ENCODE measurements at regions not wholly inside any gene's neighbourhood (a gene's known extent, or its start where the extent isn't known, plus 50 kb on each side); places are given as distances from the start of the nearest gene placed in this dataset.

- TF ChIP-seq CTCF (IDR thresholded peaks at IDR 0.05) (no peak), POLR2A (IDR thresholded peaks at IDR 0.05) (no peak)
- intact Hi-C loops (cut with DNase I): loop anchor here in 2 of 10 donors (10.0 kb wide), 1 partner anchor 357 kb away; no protein-coding TSS in a partner anchor
- Histone ChIP-seq H3K9me3 (no peaks in the 10 kb centered on the region), H3K27me3 (peaks cover 0 to 2% (median 0%) of the 10 kb centered on the region in 9 donors), H3K4me1 (no peaks in the 10 kb centered on the region), H3K4me3 (no peak overlapping the region), H3K36me3 (no peaks in the 10 kb centered on the region), H3K27ac (no peak overlapping the region)
- DNase-seq: no peak
- WGBS, 4 donors: 67 to 80% (median 79%) methylated on average over 4 of the region's 4 CpGs
- no peak for ATAC-seq
These were observed 448.4 kb upstream of the SEL1L start for GRCh38 chr14:81982046-81982445.

- Histone ChIP-seq H3K9me3 (no peaks in the 10 kb centered on the region), H3K36me3 (no peaks in the 10 kb centered on the region), H3K4me1 (no peaks in the 10 kb centered on the region), H3K27ac (no peak overlapping the region), H3K27me3 (peaks cover 0 to 5% (median 0%) of the 10 kb centered on the region in 9 donors), H3K4me3 (no peak overlapping the region)
- intact Hi-C loops (cut with DNase I): loop anchor here in 2 of 10 donors (10.0 kb wide), 1 partner anchor 361 kb away; no protein-coding TSS in a partner anchor
- DNase-seq (no peak), ATAC-seq (no peak)
- TF ChIP-seq POLR2A (IDR thresholded peaks at IDR 0.05) (no peak), CTCF (IDR thresholded peaks at IDR 0.05) (no peak)
These were observed 452.4 kb upstream of the SEL1L start for GRCh38 chr14:81986005-81986404.

- no peaks in the 10 kb centered on the region for H3K9me3 ChIP-seq
- H3K4me1 ChIP-seq: no peaks in the 10 kb centered on the region
- no peak overlapping the region for H3K4me3 ChIP-seq
- H3K36me3 ChIP-seq: no peaks in the 10 kb centered on the region
- DNase-seq (no peak), ATAC-seq (no peak)
- no peak for TF ChIP-seq CTCF (IDR thresholded peaks at IDR 0.05)
- TF ChIP-seq POLR2A (IDR thresholded peaks at IDR 0.05): no peak
- H3K27me3 ChIP-seq: peaks cover 0 to 5% (median 0%) of the 10 kb centered on the region in 9 donors
- intact Hi-C loops (cut with DNase I): loop anchor here in 2 of 10 donors (10.0 kb wide), 1 partner anchor 364 kb away; no protein-coding TSS in a partner anchor
- WGBS, 4 donors: 72 to 78% (median 75%) methylated on average over 3 of the region's 3 CpGs
- no peak overlapping the region for H3K27ac ChIP-seq
These were observed 455.6 kb upstream of the SEL1L start for GRCh38 chr14:81989211-81989610.

GRCh38 chr14:81990312-81990761, 456.7 kb upstream of the SEL1L start:
- WGBS, 4 donors: 17 to 19% (median 18%) methylated on average over 7 of the region's 7 CpGs
- peaks cover 0 to 5% (median 0%) of the 10 kb centered on the region in 9 donors for H3K27me3 ChIP-seq
- intact Hi-C loops (cut with DNase I): loop anchor here in 3 of 10 donors (5.0 to 10.0 kb wide), 2 partner anchors 276 to 278 kb away; no protein-coding TSS in a partner anchor
- DNase-seq (peak in 3 of 5 donors; percentile 18 to 30 (median 18)), ATAC-seq (no peak)
- TF ChIP-seq CTCF (IDR thresholded peaks at IDR 0.05): peak; percentile 77 to 95 (median 83)
- no peak for TF ChIP-seq POLR2A (IDR thresholded peaks at IDR 0.05)
- H3K9me3 ChIP-seq: no peaks in the 10 kb centered on the region
- H3K36me3 ChIP-seq: no peaks in the 10 kb centered on the region
- H3K4me1 ChIP-seq: no peaks in the 10 kb centered on the region
- no peak overlapping the region for H3K27ac ChIP-seq
- no peak overlapping the region for H3K4me3 ChIP-seq
